ENCODE measurements at regions not wholly inside any gene's neighbourhood (a gene's known extent, or its start where the extent isn't known, plus 50 kb on each side); places are given as distances from the start of the nearest gene placed in this dataset.
"Not testable (repeated sequence)": the region's sequence is repeated elsewhere in the genome, so short reads cannot be mapped to it uniquely, and the experiment has no call there.

GRCh38 chr12:9425429-9425828 is 182.3 kb downstream of the KLRB1 start:
- not testable (repeated sequence) for H3K4me1 ChIP-seq (ENCODE audit: control insufficient read depth, insufficient read depth, low read length); DNase-seq (ENCODE audit: low read depth, low spot score); H3K4me3 ChIP-seq (ENCODE audit: low read length); H3K9me3 ChIP-seq (ENCODE audit: control insufficient read depth, insufficient read depth, low read length); H3K27me3 ChIP-seq (ENCODE audit: control insufficient read depth, insufficient read depth, low read length); H3K27ac ChIP-seq (ENCODE audit: low read length); H3K36me3 ChIP-seq (ENCODE audit: control insufficient read depth, insufficient read depth, low read length)
- no CpG with 5 or more reads among the region's 13 CpGs for WGBS (ENCODE audit: insufficient coverage, insufficient read length)

- H3K4me3 ChIP-seq (ENCODE audit: low read length); DNase-seq (ENCODE audit: low read depth, low spot score); H3K9me3 ChIP-seq (ENCODE audit: control insufficient read depth, insufficient read depth, low read length); H3K4me1 ChIP-seq (ENCODE audit: control insufficient read depth, insufficient read depth, low read length); H3K27me3 ChIP-seq (ENCODE audit: control insufficient read depth, insufficient read depth, low read length); H3K27ac ChIP-seq (ENCODE audit: low read length); H3K36me3 ChIP-seq (ENCODE audit: control insufficient read depth, insufficient read depth, low read length): not testable (repeated sequence)
- WGBS (ENCODE audit: insufficient coverage, insufficient read length), result no CpG with 5 or more reads among the region's 9 CpGs
Observed at GRCh38 chr12:9424175-9424740, 183.5 kb downstream of the KLRB1 start.

- WGBS (ENCODE audit: insufficient coverage, insufficient read length), result no CpG with 5 or more reads among the region's 2 CpGs
- not testable (repeated sequence) for H3K9me3 ChIP-seq (ENCODE audit: control insufficient read depth, insufficient read depth, low read length); H3K36me3 ChIP-seq (ENCODE audit: control insufficient read depth, insufficient read depth, low read length); H3K27me3 ChIP-seq (ENCODE audit: control insufficient read depth, insufficient read depth, low read length); DNase-seq (ENCODE audit: low read depth, low spot score); H3K4me3 ChIP-seq (ENCODE audit: low read length); H3K4me1 ChIP-seq (ENCODE audit: control insufficient read depth, insufficient read depth, low read length); H3K27ac ChIP-seq (ENCODE audit: low read length)
Observed at GRCh38 chr12:9422689-9423088, 185.0 kb downstream of the KLRB1 start.

- not testable (repeated sequence) for H3K27ac ChIP-seq (ENCODE audit: low read length); H3K27me3 ChIP-seq (ENCODE audit: control insufficient read depth, insufficient read depth, low read length); H3K4me1 ChIP-seq (ENCODE audit: control insufficient read depth, insufficient read depth, low read length); DNase-seq (ENCODE audit: low read depth, low spot score); H3K9me3 ChIP-seq (ENCODE audit: control insufficient read depth, insufficient read depth, low read length); H3K4me3 ChIP-seq (ENCODE audit: low read length); H3K36me3 ChIP-seq (ENCODE audit: control insufficient read depth, insufficient read depth, low read length)
- no CpG with 5 or more reads among the region's 18 CpGs for WGBS (ENCODE audit: insufficient coverage, insufficient read length)
Observed at GRCh38 chr12:9421520-9422086, 186.1 kb downstream of the KLRB1 start.

- H3K36me3 ChIP-seq (ENCODE audit: control insufficient read depth, insufficient read depth, low read length); H3K4me1 ChIP-seq (ENCODE audit: control insufficient read depth, insufficient read depth, low read length); H3K27ac ChIP-seq (ENCODE audit: low read length); H3K4me3 ChIP-seq (ENCODE audit: low read length); H3K9me3 ChIP-seq (ENCODE audit: control insufficient read depth, insufficient read depth, low read length); H3K27me3 ChIP-seq (ENCODE audit: control insufficient read depth, insufficient read depth, low read length); DNase-seq (ENCODE audit: low read depth, low spot score): not testable (repeated sequence)
- no CpG with 5 or more reads among the region's 21 CpGs for WGBS (ENCODE audit: insufficient coverage, insufficient read length)
Observed at GRCh38 chr12:9420817-9421519, 186.7 kb downstream of the KLRB1 start.

- not testable (repeated sequence) for H3K27me3 ChIP-seq (ENCODE audit: control insufficient read depth, insufficient read depth, low read length); H3K36me3 ChIP-seq (ENCODE audit: control insufficient read depth, insufficient read depth, low read length); H3K9me3 ChIP-seq (ENCODE audit: control insufficient read depth, insufficient read depth, low read length); H3K4me1 ChIP-seq (ENCODE audit: control insufficient read depth, insufficient read depth, low read length); H3K27ac ChIP-seq (ENCODE audit: low read length); DNase-seq (ENCODE audit: low read depth, low spot score); H3K4me3 ChIP-seq (ENCODE audit: low read length)
- WGBS (ENCODE audit: insufficient coverage, insufficient read length), result no CpG with 5 or more reads among the region's 14 CpGs
Observed at GRCh38 chr12:9418669-9419041, 189.1 kb downstream of the KLRB1 start.

GRCh38 chr12:9417947-9418668 is 189.6 kb downstream of the KLRB1 start:
- not testable (repeated sequence) for H3K9me3 ChIP-seq (ENCODE audit: control insufficient read depth, insufficient read depth, low read length); DNase-seq (ENCODE audit: low read depth, low spot score); H3K4me1 ChIP-seq (ENCODE audit: control insufficient read depth, insufficient read depth, low read length); H3K4me3 ChIP-seq (ENCODE audit: low read length); H3K36me3 ChIP-seq (ENCODE audit: control insufficient read depth, insufficient read depth, low read length); H3K27ac ChIP-seq (ENCODE audit: low read length); H3K27me3 ChIP-seq (ENCODE audit: control insufficient read depth, insufficient read depth, low read length)
- no CpG with 5 or more reads among the region's 16 CpGs for WGBS (ENCODE audit: insufficient coverage, insufficient read length)

GRCh38 chr12:9417341-9417740 is 190.4 kb downstream of the KLRB1 start:
- not testable (repeated sequence) for H3K4me1 ChIP-seq (ENCODE audit: control insufficient read depth, insufficient read depth, low read length); H3K27me3 ChIP-seq (ENCODE audit: control insufficient read depth, insufficient read depth, low read length); DNase-seq (ENCODE audit: low read depth, low spot score); H3K9me3 ChIP-seq (ENCODE audit: control insufficient read depth, insufficient read depth, low read length); H3K27ac ChIP-seq (ENCODE audit: low read length); H3K4me3 ChIP-seq (ENCODE audit: low read length); H3K36me3 ChIP-seq (ENCODE audit: control insufficient read depth, insufficient read depth, low read length)
- no CpG with 5 or more reads among the region's 13 CpGs for WGBS (ENCODE audit: insufficient coverage, insufficient read length)

- not testable (repeated sequence) for H3K27ac ChIP-seq (ENCODE audit: low read length); DNase-seq (ENCODE audit: low read depth, low spot score); H3K9me3 ChIP-seq (ENCODE audit: control insufficient read depth, insufficient read depth, low read length); H3K27me3 ChIP-seq (ENCODE audit: control insufficient read depth, insufficient read depth, low read length); H3K4me1 ChIP-seq (ENCODE audit: control insufficient read depth, insufficient read depth, low read length); H3K4me3 ChIP-seq (ENCODE audit: low read length); H3K36me3 ChIP-seq (ENCODE audit: control insufficient read depth, insufficient read depth, low read length)
- no CpG with 5 or more reads among the region's 8 CpGs for WGBS (ENCODE audit: insufficient coverage, insufficient read length)
Observed at GRCh38 chr12:9416346-9416745, 191.4 kb downstream of the KLRB1 start.

GRCh38 chr12:9415898-9416297 is 191.8 kb downstream of the KLRB1 start:
- not testable (repeated sequence) for H3K27me3 ChIP-seq (ENCODE audit: control insufficient read depth, insufficient read depth, low read length); H3K9me3 ChIP-seq (ENCODE audit: control insufficient read depth, insufficient read depth, low read length); DNase-seq (ENCODE audit: low read depth, low spot score); H3K4me1 ChIP-seq (ENCODE audit: control insufficient read depth, insufficient read depth, low read length); H3K27ac ChIP-seq (ENCODE audit: low read length); H3K4me3 ChIP-seq (ENCODE audit: low read length); H3K36me3 ChIP-seq (ENCODE audit: control insufficient read depth, insufficient read depth, low read length)
- WGBS (ENCODE audit: insufficient coverage, insufficient read length), result no CpG with 5 or more reads among the region's 3 CpGs
